GM12878 (cell line): ENCODE measurements at regions not wholly inside any gene's neighbourhood (a gene's known extent, or its start where the extent isn't known, plus 50 kb on each side); places are given as distances from the start of the nearest gene placed in this dataset.

ENCODE experiments used
- ATAC-seq: fragments of 200-7000 bp; cut with Tn5 transposase; 3 replicates; pipeline ENCODE4 v1.9.1; 2020; ENCODE audit warnings: mild to moderate bottlenecking, moderate library complexity
- BruUV-seq: library from RNA; stranded (reverse); fragments of 400-500 nt; replicated peaks from 2 replicates; lab custom pipeline; 2021; lab: Mats Ljungman, UMichigan
- CTCF ChIA-PET: fragments of 300-600 bp; sonication (Branson Sonifier 250); formaldehyde crosslinking; extraction: SDS; loops from one replicate; lab custom pipeline; 2021; ENCODE audit warnings: inconsistent platforms; lab: Yijun Ruan, JAX
- POLR2A ChIA-PET: fragments of 350-600 bp; formaldehyde crosslinking; extraction: SDS; loops from one replicate; lab custom pipeline; 2021; ENCODE audit warnings: inconsistent platforms; lab: Charles Lee
- RAD21 ChIA-PET: fragments of 300-600 bp; sonication (Branson Sonifier 250); formaldehyde crosslinking; loops from one replicate; lab custom pipeline; 2023; ENCODE audit warnings: antibody characterized with exemption; ENCODE audit not compliant: unreplicated experiment; lab: Charles Lee
- SMC1A ChIA-PET: fragments of 300-600 bp; sonication (Branson Sonifier 250); formaldehyde crosslinking; loops from one replicate; lab custom pipeline; 2023; ENCODE audit not compliant: unreplicated experiment, uncharacterized antibody; lab: Charles Lee
- DNase-seq: peaks from one replicate; pipeline ENCODE4 v3.0.0-alpha.2; 2011; ENCODE audit warnings: low read depth, low spot score
- FAIRE-seq: peaks from 3 replicates; lab custom pipeline; 2011; peaks lifted over from hg19 to GRCh38; lab: Jason Lieb, UNC
- H2AFZ ChIP-seq: 2 replicates; pipeline ENCODE4 v1.6.0; 2011; ENCODE audit warnings: low read depth, low read length, control low read depth; ENCODE audit not compliant: control insufficient read depth
- H3K27ac ChIP-seq: 2 replicates; pipeline ENCODE4 v1.5.1; 2011; ENCODE audit warnings: control low read depth; ENCODE audit not compliant: control insufficient read depth, insufficient read depth
- H3K27me3 ChIP-seq, 2 experiments: replicated peaks in 1 of 2; 2 replicates each; pipeline versions ENCODE4 v1.6.0 to v1.6.1; 2011; ENCODE audit warnings: low read length in 1 of 2; ENCODE audit not compliant: control insufficient read depth in 2 of 2, insufficient read depth in 2 of 2
- H3K36me3 ChIP-seq, 2 experiments: 2 replicates each; pipeline ENCODE4 v1.5.1; 2011; ENCODE audit warnings: low read length in 1 of 2; ENCODE audit not compliant: control insufficient read depth in 2 of 2, insufficient read depth in 2 of 2
- H3K4me1 ChIP-seq: 2 replicates; pipeline ENCODE4 v1.6.1; 2011; ENCODE audit warnings: mild to moderate bottlenecking, low read length, moderate library complexity, mixed read lengths; ENCODE audit not compliant: control insufficient read depth, insufficient read depth
- H3K4me2 ChIP-seq: 2 replicates; pipeline ENCODE4 v1.6.0; 2011; ENCODE audit warnings: control low read depth; ENCODE audit not compliant: control insufficient read depth, insufficient read depth
- H3K4me3 ChIP-seq: fragments of 200-600 bp; sonication (generic); 2 replicates; pipeline ENCODE4 v1.5.1; 2016
- H3K79me2 ChIP-seq: 2 replicates; pipeline ENCODE4 v1.6.0; 2011; ENCODE audit warnings: low read length; ENCODE audit not compliant: control insufficient read depth, insufficient read depth
- H3K9ac ChIP-seq: 2 replicates; pipeline ENCODE4 v1.8.0; 2011; ENCODE audit warnings: low read length, control low read depth, mixed read lengths; ENCODE audit not compliant: control insufficient read depth, insufficient read depth
- H3K9me3 ChIP-seq: replicated peaks from 3 replicates; pipeline ENCODE4 v1.5.1; 2011; ENCODE audit warnings: mild to moderate bottlenecking, low read length; ENCODE audit not compliant: control insufficient read depth, insufficient read depth
- H4K20me1 ChIP-seq: 2 replicates; pipeline ENCODE4 v1.6.0; 2011; ENCODE audit not compliant: control insufficient read depth, insufficient read depth
- CHD2 ChIP-seq: IDR thresholded peaks from 2 replicates; pipeline ENCODE4 v1.6.1; 2011; ENCODE audit warnings: low read depth, low read length, improper control_type of control experiment, borderline replicate concordance
- CREB1 ChIP-seq: IDR thresholded peaks from 2 replicates; pipeline ENCODE4 v1.6.1; 2012; ENCODE audit warnings: low read depth, mild to moderate bottlenecking, inconsistent platforms
- DPF2 ChIP-seq: fragments of 450-650 bp; IDR thresholded peaks from 2 replicates; pipeline ENCODE4 v1.6.1; 2017; ENCODE audit warnings: mild to moderate bottlenecking
- EGR1 ChIP-seq, 2 experiments: IDR thresholded peaks; 1 replicate in 1 of 2; 2 replicates in 1 of 2; pipeline ENCODE4 v1.6.1; 2011 to 2012; ENCODE audit warnings: low read depth in 2 of 2, low read length in 2 of 2, borderline replicate concordance in 1 of 2, mild to moderate bottlenecking in 1 of 2, moderate library complexity in 1 of 2
- HDAC6 ChIP-seq: fragments of 200-600 bp; sonication (generic); IDR thresholded peaks from one replicate; pipeline ENCODE4 v1.8.0; 2017; ENCODE audit warnings: antibody characterized with exemption; ENCODE audit not compliant: unreplicated experiment
- MEF2A ChIP-seq: IDR thresholded peaks from 2 replicates; pipeline ENCODE4 v1.6.1; 2011; ENCODE audit warnings: low read depth, mild to moderate bottlenecking, low read length, moderate library complexity; ENCODE audit not compliant: insufficient read depth
- MYB ChIP-seq: fragments of 150-350 bp; IDR thresholded peaks from 2 replicates; pipeline ENCODE4 v1.6.1; 2014; ENCODE audit warnings: mild to moderate bottlenecking, low read depth, low read length, borderline replicate concordance
- NFXL1 ChIP-seq: fragments of 450-650 bp; IDR thresholded peaks from 2 replicates; pipeline ENCODE4 v1.6.1; 2017; ENCODE audit warnings: antibody characterized with exemption, mild to moderate bottlenecking, borderline replicate concordance
- PAX8 ChIP-seq: fragments of 450-650 bp; IDR thresholded peaks from 2 replicates; pipeline ENCODE4 v1.6.1; 2017; ENCODE audit warnings: mild to moderate bottlenecking, moderate library complexity
- POLR2A ChIP-seq: IDR thresholded peaks from 2 replicates; pipeline ENCODE4 v1.6.1; 2011; ENCODE audit warnings: low read depth, mild to moderate bottlenecking, low read length
- POLR2AphosphoS5 ChIP-seq: IDR thresholded peaks from 2 replicates; pipeline ENCODE4 v1.6.1; 2011; ENCODE audit warnings: mild to moderate bottlenecking, low read length, inconsistent platforms
- TCF7 ChIP-seq: IDR thresholded peaks from 2 replicates; pipeline ENCODE4 v1.6.1; 2014; ENCODE audit warnings: antibody characterized with exemption, borderline replicate concordance
- ZNF384 ChIP-seq: IDR thresholded peaks from 2 replicates; pipeline ENCODE4 v1.6.1; 2012; ENCODE audit warnings: low read depth, mild to moderate bottlenecking, low read length, improper control_type of control experiment, borderline replicate concordance
- in situ Hi-C: fragments of 300-500 bp; cut with MboI; formaldehyde crosslinking; loops from 9 replicates; pipeline ENCODE4 v1.14.3; 2018; ENCODE audit warnings: mixed read lengths
- intact Hi-C: fragments of 100-400 bp; cut with micrococcal nuclease; formaldehyde crosslinking; loops from one replicate; pipeline ENCODE4 v1.14.2; 2022; ENCODE audit not compliant: unreplicated experiment
- TF ChIP-seq, protein P1 (sequence below): fragments of 450-650 bp; conservative IDR thresholded peaks from 2 replicates; pipeline ENCODE4 v1.6.1; 2017; ENCODE audit warnings: mild to moderate bottlenecking, moderate library complexity
- TF ChIP-seq, protein P2 (sequence below): IDR thresholded peaks from 2 replicates; pipeline ENCODE4 v1.6.1; 2012; ENCODE audit warnings: low read depth, low read length, improper control_type of control experiment
- TF ChIP-seq, protein P3 (sequence below): fragments of 450-650 bp; IDR thresholded peaks from 2 replicates; pipeline ENCODE4 v1.6.1; 2017; ENCODE audit warnings: mild to moderate bottlenecking, moderate library complexity
- TF ChIP-seq, protein P4 (sequence below): fragments of 450-650 bp; IDR thresholded peaks from 2 replicates; pipeline ENCODE4 v1.6.1; 2017; ENCODE audit warnings: low read depth, mild to moderate bottlenecking, moderate library complexity

DNA sequence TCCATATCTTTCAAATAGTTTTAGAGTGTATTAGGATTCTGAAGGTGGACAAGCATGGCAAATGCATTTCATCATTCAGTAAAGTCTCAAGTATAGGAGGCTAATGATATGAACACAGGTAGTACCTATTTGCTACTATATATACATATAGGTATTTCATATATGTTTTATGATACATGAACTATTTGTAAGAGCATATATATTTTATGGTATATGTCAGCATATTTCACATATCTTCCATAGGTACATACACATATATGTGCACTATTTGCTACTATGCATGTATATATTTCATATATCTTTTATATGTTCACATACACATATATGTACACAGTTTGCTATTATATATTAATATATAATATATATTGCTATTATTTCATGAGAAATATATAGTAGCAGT, 1291.7 kb upstream of the MIR17HG start:
- POLR2A ChIA-PET, result no interaction called here
- no peak for ATAC-seq
- FAIRE-seq, result no peak
- in situ Hi-C loops, result no loop called here
- Histone ChIP-seq H3K27ac (no peak overlapping the region), H3K9ac (no peak overlapping the region), H3K79me2 (no peaks in the 10 kb centered on the region), H3K27me3 (no peaks in the 10 kb centered on the region), H4K20me1 (no peaks in the 10 kb centered on the region), H2AFZ (no peak overlapping the region), H3K4me2 (no peak overlapping the region), H3K9me3 (no peaks in the 10 kb centered on the region), H3K36me3 (no peaks in the 10 kb centered on the region), H3K4me3 (no peak overlapping the region), H3K4me1 (no peaks in the 10 kb centered on the region)
- BruUV-seq, result no TSS peak
- RAD21 ChIA-PET, result no interaction called here
- SMC1A ChIA-PET, result interaction anchor here (1.6 kb wide), 1 partner anchor 10 kb away, joined by 5 read pairs; no protein-coding TSS in a partner anchor
- TF ChIP-seq ZNF384 (no peak), CREB1 (no peak), MEF2A (no peak), NFXL1 (no peak), MYB (no peak), POLR2AphosphoS5 (no peak), POLR2A (no peak), EGR1 (IDR thresholded peaks at IDR 0.05; ENCODE audit: borderline replicate concordance in 1 of 2, low read depth in 2 of 2, low read length in 2 of 2) (no peak), PAX8 (no peak), CHD2 (no peak), HDAC6 (no peak), DPF2 (no peak), TCF7 (no peak)
- TF ChIP-seq, protein P1, sequence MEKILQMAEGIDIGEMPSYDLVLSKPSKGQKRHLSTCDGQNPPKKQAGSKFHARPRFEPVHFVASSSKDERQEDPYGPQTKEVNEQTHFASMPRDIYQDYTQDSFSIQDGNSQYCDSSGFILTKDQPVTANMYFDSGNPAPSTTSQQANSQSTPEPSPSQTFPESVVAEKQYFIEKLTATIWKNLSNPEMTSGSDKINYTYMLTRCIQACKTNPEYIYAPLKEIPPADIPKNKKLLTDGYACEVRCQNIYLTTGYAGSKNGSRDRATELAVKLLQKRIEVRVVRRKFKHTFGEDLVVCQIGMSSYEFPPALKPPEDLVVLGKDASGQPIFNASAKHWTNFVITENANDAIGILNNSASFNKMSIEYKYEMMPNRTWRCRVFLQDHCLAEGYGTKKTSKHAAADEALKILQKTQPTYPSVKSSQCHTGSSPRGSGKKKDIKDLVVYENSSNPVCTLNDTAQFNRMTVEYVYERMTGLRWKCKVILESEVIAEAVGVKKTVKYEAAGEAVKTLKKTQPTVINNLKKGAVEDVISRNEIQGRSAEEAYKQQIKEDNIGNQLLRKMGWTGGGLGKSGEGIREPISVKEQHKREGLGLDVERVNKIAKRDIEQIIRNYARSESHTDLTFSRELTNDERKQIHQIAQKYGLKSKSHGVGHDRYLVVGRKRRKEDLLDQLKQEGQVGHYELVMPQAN, result no peak
- TF ChIP-seq, protein P2, sequence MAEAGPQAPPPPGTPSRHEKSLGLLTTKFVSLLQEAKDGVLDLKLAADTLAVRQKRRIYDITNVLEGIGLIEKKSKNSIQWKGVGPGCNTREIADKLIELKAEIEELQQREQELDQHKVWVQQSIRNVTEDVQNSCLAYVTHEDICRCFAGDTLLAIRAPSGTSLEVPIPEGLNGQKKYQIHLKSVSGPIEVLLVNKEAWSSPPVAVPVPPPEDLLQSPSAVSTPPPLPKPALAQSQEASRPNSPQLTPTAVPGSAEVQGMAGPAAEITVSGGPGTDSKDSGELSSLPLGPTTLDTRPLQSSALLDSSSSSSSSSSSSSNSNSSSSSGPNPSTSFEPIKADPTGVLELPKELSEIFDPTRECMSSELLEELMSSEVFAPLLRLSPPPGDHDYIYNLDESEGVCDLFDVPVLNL, result no peak
- TF ChIP-seq, protein P3, sequence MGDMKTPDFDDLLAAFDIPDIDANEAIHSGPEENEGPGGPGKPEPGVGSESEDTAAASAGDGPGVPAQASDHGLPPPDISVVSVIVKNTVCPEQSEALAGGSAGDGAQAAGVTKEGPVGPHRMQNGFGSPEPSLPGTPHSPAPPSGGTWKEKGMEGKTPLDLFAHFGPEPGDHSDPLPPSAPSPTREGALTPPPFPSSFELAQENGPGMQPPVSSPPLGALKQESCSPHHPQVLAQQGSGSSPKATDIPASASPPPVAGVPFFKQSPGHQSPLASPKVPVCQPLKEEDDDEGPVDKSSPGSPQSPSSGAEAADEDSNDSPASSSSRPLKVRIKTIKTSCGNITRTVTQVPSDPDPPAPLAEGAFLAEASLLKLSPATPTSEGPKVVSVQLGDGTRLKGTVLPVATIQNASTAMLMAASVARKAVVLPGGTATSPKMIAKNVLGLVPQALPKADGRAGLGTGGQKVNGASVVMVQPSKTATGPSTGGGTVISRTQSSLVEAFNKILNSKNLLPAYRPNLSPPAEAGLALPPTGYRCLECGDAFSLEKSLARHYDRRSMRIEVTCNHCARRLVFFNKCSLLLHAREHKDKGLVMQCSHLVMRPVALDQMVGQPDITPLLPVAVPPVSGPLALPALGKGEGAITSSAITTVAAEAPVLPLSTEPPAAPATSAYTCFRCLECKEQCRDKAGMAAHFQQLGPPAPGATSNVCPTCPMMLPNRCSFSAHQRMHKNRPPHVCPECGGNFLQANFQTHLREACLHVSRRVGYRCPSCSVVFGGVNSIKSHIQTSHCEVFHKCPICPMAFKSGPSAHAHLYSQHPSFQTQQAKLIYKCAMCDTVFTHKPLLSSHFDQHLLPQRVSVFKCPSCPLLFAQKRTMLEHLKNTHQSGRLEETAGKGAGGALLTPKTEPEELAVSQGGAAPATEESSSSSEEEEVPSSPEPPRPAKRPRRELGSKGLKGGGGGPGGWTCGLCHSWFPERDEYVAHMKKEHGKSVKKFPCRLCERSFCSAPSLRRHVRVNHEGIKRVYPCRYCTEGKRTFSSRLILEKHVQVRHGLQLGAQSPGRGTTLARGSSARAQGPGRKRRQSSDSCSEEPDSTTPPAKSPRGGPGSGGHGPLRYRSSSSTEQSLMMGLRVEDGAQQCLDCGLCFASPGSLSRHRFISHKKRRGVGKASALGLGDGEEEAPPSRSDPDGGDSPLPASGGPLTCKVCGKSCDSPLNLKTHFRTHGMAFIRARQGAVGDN, result no peak
- TF ChIP-seq, protein P4, sequence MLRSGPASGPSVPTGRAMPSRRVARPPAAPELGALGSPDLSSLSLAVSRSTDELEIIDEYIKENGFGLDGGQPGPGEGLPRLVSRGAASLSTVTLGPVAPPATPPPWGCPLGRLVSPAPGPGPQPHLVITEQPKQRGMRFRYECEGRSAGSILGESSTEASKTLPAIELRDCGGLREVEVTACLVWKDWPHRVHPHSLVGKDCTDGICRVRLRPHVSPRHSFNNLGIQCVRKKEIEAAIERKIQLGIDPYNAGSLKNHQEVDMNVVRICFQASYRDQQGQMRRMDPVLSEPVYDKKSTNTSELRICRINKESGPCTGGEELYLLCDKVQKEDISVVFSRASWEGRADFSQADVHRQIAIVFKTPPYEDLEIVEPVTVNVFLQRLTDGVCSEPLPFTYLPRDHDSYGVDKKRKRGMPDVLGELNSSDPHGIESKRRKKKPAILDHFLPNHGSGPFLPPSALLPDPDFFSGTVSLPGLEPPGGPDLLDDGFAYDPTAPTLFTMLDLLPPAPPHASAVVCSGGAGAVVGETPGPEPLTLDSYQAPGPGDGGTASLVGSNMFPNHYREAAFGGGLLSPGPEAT, result no peak
- CTCF ChIA-PET, result no interaction called here
- DNase-seq, result no peak
- intact Hi-C loops, result no loop called here
